Neural cell (in vitro differentiated cells): ENCODE measurements at regions not wholly inside any gene's neighbourhood (a gene's known extent, or its start where the extent isn't known, plus 50 kb on each side); places are given as distances from the start of the nearest gene placed in this dataset.

Source experiments
- H2AFZ ChIP-seq: fragments of 200-600, 300-800 bp; sonication (generic), shearing (Covaris generic); 2 replicates; pipeline ENCODE4 v1.6.0; 2014; ENCODE audit warnings: low read depth, mild to moderate bottlenecking, antibody characterized with exemption, low read length, moderate library complexity
- H3F3A ChIP-seq: fragments of 200-600 bp; shearing (Covaris generic); 2 replicates; pipeline ENCODE4 v1.6.1; 2016; ENCODE audit warnings: mild to moderate bottlenecking, moderate library complexity, mixed read lengths, antibody characterized with exemption, low read length; ENCODE audit not compliant: insufficient read depth, poor library complexity, severe bottlenecking
- H3K27ac ChIP-seq: fragments of 200-600, 300-800 bp; sonication (generic), shearing (Covaris generic); 2 replicates; pipeline ENCODE4 v1.5.1; 2014; ENCODE audit warnings: mild to moderate bottlenecking, low read length, moderate library complexity
- H3K27me3 ChIP-seq: fragments of 300-800, 200-600 bp; sonication (generic), shearing (Covaris generic); 2 replicates; pipeline ENCODE4 v1.6.0; 2014; ENCODE audit warnings: mild to moderate bottlenecking, low read depth, low read length, moderate library complexity; ENCODE audit not compliant: insufficient read depth
- H3K36me3 ChIP-seq: fragments of 300-800, 200-600 bp; sonication (generic), shearing (Covaris generic); 2 replicates; pipeline ENCODE4 v1.5.1; 2014; ENCODE audit warnings: mild to moderate bottlenecking, antibody characterized with exemption, low read length, moderate library complexity; ENCODE audit not compliant: insufficient read depth
- H3K4me2 ChIP-seq: fragments of 300-800, 200-600 bp; sonication (generic), shearing (Covaris generic); 2 replicates; pipeline ENCODE4 v1.6.0; 2014; ENCODE audit warnings: mild to moderate bottlenecking, low read length
- H3K4me3 ChIP-seq: fragments of 300-800, 200-600 bp; sonication (generic), shearing (Covaris generic); 2 replicates; pipeline ENCODE4 v1.5.1; 2014; ENCODE audit warnings: mild to moderate bottlenecking, low read length, moderate library complexity
- H3K79me2 ChIP-seq: fragments of 200-600 bp; shearing (Covaris generic); replicated peaks from 2 replicates; pipeline ENCODE4 v1.6.0; 2014; ENCODE audit warnings: mild to moderate bottlenecking, low read length, moderate library complexity; ENCODE audit not compliant: insufficient read depth
- H3K9ac ChIP-seq: fragments of 300-800, 200-600 bp; sonication (generic), shearing (Covaris generic); 2 replicates; pipeline ENCODE4 v1.6.1; 2016; ENCODE audit warnings: mild to moderate bottlenecking, low read length, mixed read lengths
- H3K9me2 ChIP-seq: fragments of 200-600 bp; shearing (Covaris generic); 2 replicates; pipeline ENCODE4 v1.6.1; 2016; ENCODE audit warnings: mild to moderate bottlenecking, low read length, mixed read lengths; ENCODE audit not compliant: insufficient read depth
- H3K9me3 ChIP-seq: fragments of 200-600, 300-800 bp; sonication (generic), shearing (Covaris generic); 2 replicates; pipeline ENCODE4 v1.6.1; 2016; ENCODE audit warnings: mild to moderate bottlenecking, mixed run types, low read length, moderate library complexity, mixed read lengths
- H4K20me1 ChIP-seq: fragments of 200-600 bp; shearing (Covaris generic); 2 replicates; pipeline ENCODE4 v1.6.1; 2016; ENCODE audit warnings: mild to moderate bottlenecking, mixed run types; ENCODE audit not compliant: insufficient read depth
- CTCF ChIP-seq: fragments of 450-650 bp; IDR thresholded peaks from 2 replicates; pipeline ENCODE4 v1.5.1; 2014; ENCODE audit warnings: antibody characterized with exemption, mild to moderate bottlenecking, moderate library complexity; ENCODE audit not compliant: poor library complexity, severe bottlenecking
- EP300 ChIP-seq: fragments of 450-650 bp; conservative IDR thresholded peaks from 2 replicates; pipeline ENCODE4 v1.6.1; 2014; ENCODE audit warnings: antibody characterized with exemption, mild to moderate bottlenecking, moderate library complexity; ENCODE audit not compliant: poor library complexity, severe bottlenecking
- EZH2 ChIP-seq: fragments of 200-600, 300-800 bp; shearing (Covaris generic), sonication (generic); IDR thresholded peaks from 2 replicates; pipeline ENCODE4 v1.6.1; 2014; ENCODE audit warnings: antibody characterized with exemption, low read length, borderline replicate concordance, mild to moderate bottlenecking; ENCODE audit not compliant: insufficient read depth, poor library complexity, severe bottlenecking
- MXI1 ChIP-seq: fragments of 450-650 bp; conservative IDR thresholded peaks from 2 replicates; pipeline ENCODE4 v1.6.1; 2014; ENCODE audit warnings: antibody characterized with exemption, mild to moderate bottlenecking; ENCODE audit not compliant: poor library complexity, severe bottlenecking
- POLR2AphosphoS5 ChIP-seq: IDR thresholded peaks from 2 replicates; pipeline ENCODE4 v1.6.1; 2012
- RAD21 ChIP-seq: fragments of 450-650 bp; conservative IDR thresholded peaks from 2 replicates; pipeline ENCODE4 v1.6.1; 2014; ENCODE audit warnings: antibody characterized with exemption, mild to moderate bottlenecking, moderate library complexity
- REST ChIP-seq: IDR thresholded peaks from 2 replicates; pipeline ENCODE4 v1.6.1; 2012; ENCODE audit warnings: borderline replicate concordance
- SMC3 ChIP-seq: fragments of 450-650 bp; conservative IDR thresholded peaks from 2 replicates; pipeline ENCODE4 v1.6.1; 2014; ENCODE audit warnings: antibody characterized with exemption, mild to moderate bottlenecking, moderate library complexity; ENCODE audit not compliant: poor library complexity
- TAF1 ChIP-seq: IDR thresholded peaks from 2 replicates; pipeline ENCODE4 v1.6.1; 2012; ENCODE audit warnings: low read depth

DNA sequence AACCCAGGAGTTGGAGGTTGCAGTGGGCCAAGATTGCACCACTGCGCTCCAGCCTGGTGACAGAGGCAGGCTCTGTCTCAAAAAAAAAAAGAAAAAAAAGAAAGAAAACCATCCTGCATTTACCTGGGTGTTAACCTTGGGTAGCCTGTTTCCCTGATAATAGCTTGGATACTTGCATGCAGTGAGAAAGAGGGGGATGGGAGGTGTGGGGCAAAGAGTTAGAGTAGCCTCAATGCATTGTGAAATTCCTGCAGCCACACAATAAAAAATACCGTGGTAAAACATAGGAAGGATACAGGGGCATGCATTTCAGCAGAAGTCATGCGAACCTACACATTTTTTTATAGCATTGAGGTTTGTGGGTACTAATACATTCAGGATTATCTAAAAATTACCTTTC is 76.6 kb upstream of the ZNF516 start:
- Histone ChIP-seq H2AFZ (no peak overlapping the region), H4K20me1 (no peaks in the 10 kb centered on the region), H3K27ac (no peak overlapping the region), H3K9me2 (no peaks in the 10 kb centered on the region), H3K9me3 (no peaks in the 10 kb centered on the region), H3K9ac (no peak overlapping the region), H3F3A (no peaks in the 10 kb centered on the region), H3K4me3 (no peak overlapping the region), H3K79me2 (no peaks in the 10 kb centered on the region), H3K36me3 (no peaks in the 10 kb centered on the region), H3K4me2 (no peak overlapping the region), H3K27me3 (no peaks in the 10 kb centered on the region)
- TF ChIP-seq REST: no peak
- TF ChIP-seq CTCF: no peak
- TF ChIP-seq SMC3: no peak
- no peak for TF ChIP-seq EP300
- no peak for TF ChIP-seq TAF1
- TF ChIP-seq RAD21: no peak
- no peak for TF ChIP-seq EZH2
- TF ChIP-seq POLR2AphosphoS5: no peak
- TF ChIP-seq MXI1: no peak

DNA sequence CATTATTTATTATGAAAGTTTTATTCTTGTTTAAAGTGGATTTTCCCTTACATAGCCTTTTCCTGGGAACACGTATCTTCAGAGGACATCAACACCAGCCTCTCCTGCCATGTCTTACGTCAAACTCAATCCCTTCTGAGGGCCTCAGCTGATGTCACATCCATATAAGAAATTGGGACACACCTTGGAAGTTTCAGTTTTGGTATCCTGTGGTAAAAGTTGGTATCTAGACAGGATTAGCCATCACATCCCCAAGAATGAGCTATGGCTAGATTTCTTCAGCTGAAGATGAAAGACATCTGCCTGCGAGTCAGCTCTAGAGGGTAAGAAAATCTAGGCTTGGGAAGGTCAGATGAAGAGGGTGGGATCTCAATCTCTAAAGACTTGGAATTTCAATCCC is 75.8 kb upstream of the ZNF516 start:
- H3K4me2 ChIP-seq: no peak overlapping the region
- no peaks in the 10 kb centered on the region for H4K20me1 ChIP-seq
- H3K27me3 ChIP-seq: no peaks in the 10 kb centered on the region
- no peak overlapping the region for H3K9ac ChIP-seq
- H3K36me3 ChIP-seq: no peaks in the 10 kb centered on the region
- TF ChIP-seq MXI1 (no peak), CTCF (no peak), REST (no peak), RAD21 (no peak), EP300 (no peak)
- H2AFZ ChIP-seq: no peak overlapping the region
- no peaks in the 10 kb centered on the region for H3K9me3 ChIP-seq
- H3K79me2 ChIP-seq: no peaks in the 10 kb centered on the region
- no peaks in the 10 kb centered on the region for H3K9me2 ChIP-seq
- H3K4me3 ChIP-seq: no peak overlapping the region
- H3K27ac ChIP-seq: no peak overlapping the region
- H3F3A ChIP-seq: no peaks in the 10 kb centered on the region
